HCT116 (cell line): ENCODE measurements at regions not wholly inside any gene's neighbourhood (a gene's known extent, or its start where the extent isn't known, plus 50 kb on each side); places are given as distances from the start of the nearest gene placed in this dataset.
"Not testable (repeated sequence)": the region's sequence is repeated elsewhere in the genome, so short reads cannot be mapped to it uniquely, and the experiment has no call there.

Experiments used
- ATAC-seq: fragments of 200-7000 bp; cut with Tn5 transposase; 2 replicates; pipeline ENCODE4 v1.9.1; 2020; ENCODE audit warnings: mild to moderate bottlenecking, moderate library complexity
- BruUV-seq: library from RNA; stranded (reverse); fragments of 400-500 nt; replicated peaks from 2 replicates; lab custom pipeline; 2021; lab: Mats Ljungman, UMichigan
- CTCF ChIA-PET: fragments of 300-600 bp; sonication (Branson Sonifier 250); formaldehyde crosslinking; loops from one replicate; lab custom pipeline; 2021; ENCODE audit warnings: antibody characterized with exemption; lab: Charles Lee
- POLR2A ChIA-PET: fragments of 300-600, 350-600 bp; sonication (Branson Sonifier 250); formaldehyde crosslinking; loops from one replicate; lab custom pipeline; 2021; ENCODE audit warnings: antibody characterized with exemption; lab: Charles Lee
- RAD21 ChIA-PET, 2 experiments: fragments of 300-600 bp; sonication (Branson Sonifier 250); formaldehyde crosslinking; loops; one replicate each; lab custom pipeline; 2023; ENCODE audit warnings: low total read pairs in 2 of 2; ENCODE audit not compliant: uncharacterized antibody in 2 of 2, unreplicated experiment in 2 of 2, low non-redundant PET in 1 of 2; lab: Charles Lee
- DNase-seq: peaks from one replicate; pipeline ENCODE4 v3.0.0-alpha.2; 2010; ENCODE audit warnings: low read depth, low spot score
- H2AFZ ChIP-seq: fragments of 200-600 bp; shearing (Covaris generic), sonication (generic); 2 replicates; pipeline ENCODE4 v1.6.1; 2017; ENCODE audit warnings: low read depth, mixed run types, mixed read lengths, antibody characterized with exemption, low read length; ENCODE audit not compliant: poor library complexity, severe bottlenecking
- H3K27ac ChIP-seq: 2 replicates; pipeline ENCODE4 v1.5.1; 2012; ENCODE audit warnings: low read depth, low read length
- H3K27me3 ChIP-seq: fragments of 200-600 bp; sonication (generic); 2 replicates; pipeline ENCODE4 v1.6.1; 2016; ENCODE audit warnings: mixed run types, low read length, mixed read lengths; ENCODE audit not compliant: insufficient read depth
- H3K36me3 ChIP-seq, 2 experiments: fragments of 200-500 bp in 1 of 2; fragments of 200-600 bp in 1 of 2; sonication (Bioruptor generic) in 1 of 2; sonication (generic) in 1 of 2; 2 replicates each; pipeline versions ENCODE4 v1.5.1 to v1.6.1; 2014 to 2016; ENCODE audit warnings: low read length in 2 of 2, inconsistent platforms in 1 of 2, mixed read lengths in 1 of 2, mixed run types in 1 of 2; ENCODE audit not compliant: insufficient read depth in 2 of 2, control insufficient read depth in 1 of 2
- H3K4me1 ChIP-seq, 2 experiments: fragments of 200-600 bp in 1 of 2; sonication (generic) in 1 of 2; 2 replicates each; pipeline versions ENCODE4 v1.5.1 to v1.6.1; 2012 to 2017; ENCODE audit warnings: low read length in 2 of 2, inconsistent platforms in 1 of 2, mild to moderate bottlenecking in 1 of 2, mixed read lengths in 1 of 2, mixed run types in 1 of 2, moderate library complexity in 1 of 2; ENCODE audit not compliant: insufficient read depth in 2 of 2, control insufficient read depth in 1 of 2
- H3K4me2 ChIP-seq: fragments of 200-600 bp; sonication (generic); 2 replicates; pipeline ENCODE4 v1.6.1; 2017; ENCODE audit warnings: mixed run types, low read length, mixed read lengths
- H3K4me3 ChIP-seq, 2 experiments: fragments of 200-600 bp in 1 of 2; sonication (generic) in 1 of 2; replicated peaks in 1 of 2; 2 replicates each; pipeline ENCODE4 v1.5.1; 2011 to 2016; ENCODE audit warnings: low read length in 2 of 2, control low read depth in 1 of 2, low read depth in 1 of 2, mild to moderate bottlenecking in 1 of 2, mixed read lengths in 1 of 2, mixed run types in 1 of 2
- H3K79me2 ChIP-seq: fragments of 200-600 bp; sonication (generic); 2 replicates; pipeline ENCODE4 v1.6.1; 2017; ENCODE audit warnings: mild to moderate bottlenecking, mixed run types, low read length, moderate library complexity, mixed read lengths; ENCODE audit not compliant: insufficient read depth
- H3K9ac ChIP-seq: fragments of 200-600 bp; sonication (generic); 2 replicates; pipeline ENCODE4 v1.6.1; 2016; ENCODE audit warnings: low read length, mixed read lengths
- H3K9me2 ChIP-seq: fragments of 200-600 bp; sonication (generic), shearing (Covaris generic); 2 replicates; pipeline ENCODE4 v1.6.1; 2017; ENCODE audit warnings: mixed run types, mild to moderate bottlenecking, moderate library complexity; ENCODE audit not compliant: insufficient read depth
- H3K9me3 ChIP-seq, 2 experiments: fragments of 200-500 bp in 1 of 2; fragments of 200-600 bp in 1 of 2; sonication (Bioruptor generic) in 1 of 2; sonication (generic) in 1 of 2; 2 replicates each; pipeline ENCODE4 v1.6.1; 2014 to 2017; ENCODE audit warnings: low read length in 2 of 2, mixed read lengths in 2 of 2, inconsistent platforms in 1 of 2, low read depth in 1 of 2, mild to moderate bottlenecking in 1 of 2, mixed run types in 1 of 2, moderate library complexity in 1 of 2; ENCODE audit not compliant: control insufficient read depth in 1 of 2, insufficient read depth in 1 of 2
- H4K20me1 ChIP-seq: fragments of 200-600 bp; sonication (generic), shearing (Covaris generic); 2 replicates; pipeline ENCODE4 v1.6.1; 2017; ENCODE audit warnings: mixed run types, mild to moderate bottlenecking, moderate library complexity; ENCODE audit not compliant: insufficient read depth
- CTCF ChIP-seq, 3 experiments: fragments of 200-600 bp in 1 of 3; sonication (generic) in 1 of 3; IDR thresholded peaks in 2 of 3; conservative IDR thresholded peaks in 1 of 3; 2 replicates each; pipeline ENCODE4 v1.5.1; 2012 to 2017; ENCODE audit warnings: low read depth in 2 of 3, low read length in 2 of 3, antibody characterized with exemption in 1 of 3, borderline replicate concordance in 1 of 3, control low read depth in 1 of 3, mild to moderate bottlenecking in 1 of 3, mixed read lengths in 1 of 3, mixed run types in 1 of 3, moderate library complexity in 1 of 3; ENCODE audit not compliant: insufficient read depth in 1 of 3
- ELF1 ChIP-seq: IDR thresholded peaks from 2 replicates; pipeline ENCODE4 v1.6.1; 2012; ENCODE audit warnings: low read depth, borderline replicate concordance
- EZH2 ChIP-seq: fragments of 200-600 bp; sonication (generic); IDR thresholded peaks from 2 replicates; pipeline ENCODE4 v1.6.1; 2017; ENCODE audit warnings: antibody characterized with exemption, mixed run types
- EZH2phosphoT487 ChIP-seq: fragments of 200-600 bp; IDR thresholded peaks from 2 replicates; pipeline ENCODE4 v1.6.1; 2018; ENCODE audit warnings: antibody characterized with exemption, borderline replicate concordance
- SIN3A ChIP-seq: IDR thresholded peaks from 2 replicates; pipeline ENCODE4 v1.6.1; 2012; ENCODE audit warnings: low read depth
- SRF ChIP-seq: IDR thresholded peaks from 2 replicates; pipeline ENCODE4 v1.6.1; 2012; ENCODE audit warnings: low read depth
- TCF7L2 ChIP-seq: IDR thresholded peaks from 2 replicates; pipeline ENCODE4 v1.7.0; 2011; ENCODE audit warnings: borderline replicate concordance, inconsistent platforms; ENCODE audit not compliant: insufficient read depth, insufficient read length; ENCODE audit errors: extremely low read depth
- ZBTB33 ChIP-seq: IDR thresholded peaks from 2 replicates; pipeline ENCODE4 v1.6.1; 2011; ENCODE audit warnings: mild to moderate bottlenecking, low read length, moderate library complexity; ENCODE audit not compliant: insufficient replicate concordance; ENCODE audit errors: extremely low read depth
- ZNF274 ChIP-seq: fragments of 200-500 bp; sonication (Bioruptor generic); IDR thresholded peaks from 2 replicates; pipeline ENCODE4 v1.6.1; 2014; ENCODE audit warnings: mild to moderate bottlenecking, low read depth, low read length, inconsistent platforms
- intact Hi-C: fragments of 100-400 bp; cut with micrococcal nuclease; formaldehyde crosslinking; loops from 2 replicates; pipeline ENCODE4 v1.10.0; 2022

GRCh38 chr19:20278342-20278741, 111.3 kb downstream of the ZNF486 start:
- no peak for DNase-seq
- Histone ChIP-seq H3K9me3 (peaks cover 8 to 19% of the 10 kb centered on the region in 2 experiments; a peak in 2 of 4 replicates), H3K27ac (no peak overlapping the region)
- TF ChIP-seq CTCF (IDR thresholded peaks at IDR 0.05 in 2 of 3, conservative IDR thresholded peaks at IDR 0.05 in 1 of 3; ENCODE audit: borderline replicate concordance in 1 of 3, insufficient read depth in 1 of 3, low read depth in 2 of 3, low read length in 2 of 3) (no peak), ZNF274 (no peak), TCF7L2 (no peak), EZH2phosphoT487 (no peak), SRF (no peak), EZH2 (no peak), ZBTB33 (no peak), ELF1 (no peak), SIN3A (no peak)
- TF ChIP-seq, all 23 proteins: peak for 0
- Histone ChIP-seq H3K4me3 (no peak overlapping the region), H3K4me2 (no peak overlapping the region), H3K36me3 (no peaks in the 10 kb centered on the region), H3K27me3 (no peaks in the 10 kb centered on the region), H3K4me1 (no peaks in the 10 kb centered on the region), H4K20me1 (no peaks in the 10 kb centered on the region), H3K9me2 (no peaks in the 10 kb centered on the region), H2AFZ (no peak overlapping the region), H3K79me2 (no peaks in the 10 kb centered on the region), H3K9ac (no peak overlapping the region)
- intact Hi-C loops, result no loop called here
- CTCF ChIA-PET, result no interaction called here
- no TSS peak for BruUV-seq
- no peak for ATAC-seq
- RAD21 ChIA-PET, result no interaction called here
- POLR2A ChIA-PET, result no interaction called here

GRCh38 chr19:20276732-20277082, 109.7 kb downstream of the ZNF486 start:
- H3K4me3 ChIP-seq, intact Hi-C loops, DNase-seq, RAD21 ChIA-PET, H2AFZ ChIP-seq, H4K20me1 ChIP-seq, CTCF ChIA-PET, ATAC-seq, POLR2A ChIA-PET, BruUV-seq, H3K4me2 ChIP-seq, H3K9ac ChIP-seq, H3K27ac ChIP-seq, H3K9me2 ChIP-seq, H3K36me3 ChIP-seq, H3K79me2 ChIP-seq, H3K27me3 ChIP-seq, H3K4me1 ChIP-seq: not testable (repeated sequence)
- H3K9me3 ChIP-seq, result peaks cover 8 to 14% of the 10 kb centered on the region in 2 experiments; a peak in 2 of 4 replicates
